ENCODE measurements at regions not wholly inside any gene's neighbourhood (a gene's known extent, or its start where the extent isn't known, plus 50 kb on each side); places are given as distances from the start of the nearest gene placed in this dataset.

DNA sequence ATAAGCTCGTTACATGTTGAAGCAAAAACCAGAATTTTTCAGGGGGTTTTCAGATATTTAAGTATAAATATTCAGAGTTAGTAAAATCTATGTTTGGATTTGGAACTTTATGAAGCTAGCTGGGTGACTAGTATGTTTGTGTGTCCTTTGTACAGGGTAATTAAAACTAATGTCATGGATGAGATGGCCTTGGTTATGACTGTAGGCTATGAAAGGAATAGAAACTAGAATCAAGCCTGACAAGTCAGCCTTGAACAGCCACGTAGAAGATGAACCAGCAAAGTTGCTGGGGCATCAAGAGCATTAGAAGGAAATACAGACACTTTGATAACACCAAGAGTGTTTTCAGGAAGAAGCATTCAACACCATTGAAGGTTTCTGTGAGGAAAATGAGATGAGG, 825.1 kb upstream of the CNTNAP5 start:
- no peak for DNase-seq

DNA sequence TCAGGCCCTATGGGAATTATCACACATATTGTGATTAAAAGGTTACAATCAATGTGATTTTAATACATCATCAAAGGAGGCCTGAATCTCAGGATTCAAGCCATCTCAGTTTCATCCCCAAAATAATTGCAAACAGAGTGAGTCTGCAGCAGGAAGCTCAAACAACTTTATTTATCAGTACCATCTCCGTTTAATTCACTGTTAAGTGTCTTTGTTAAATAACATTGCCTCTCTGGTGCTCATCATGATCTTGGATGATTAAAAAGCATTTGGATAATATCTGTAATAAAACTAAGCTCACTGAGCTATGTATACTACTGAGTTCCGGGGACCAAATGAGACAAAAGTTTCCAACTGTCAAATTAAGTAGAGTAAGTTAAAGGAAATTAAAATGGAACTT, 817.8 kb upstream of the CNTNAP5 start:
- no peak for DNase-seq

DNA sequence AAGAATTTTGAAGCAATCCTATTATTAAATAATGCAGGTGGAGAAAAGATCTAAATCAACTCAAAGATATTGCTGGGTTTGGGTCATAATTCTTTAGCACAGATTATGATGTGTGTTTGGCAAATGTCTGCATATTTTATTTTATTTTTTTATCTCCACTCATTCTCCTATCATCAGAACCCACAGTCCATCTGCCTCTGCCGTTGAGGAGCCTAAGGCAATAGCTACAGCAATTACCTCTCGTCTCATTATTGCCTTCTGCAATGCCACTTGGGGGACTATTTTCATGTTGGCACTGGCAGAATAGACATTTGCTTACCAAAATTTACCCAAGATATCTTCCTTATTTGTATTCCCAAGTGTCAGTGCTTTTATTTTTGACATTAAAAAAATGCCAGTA, 815.9 kb upstream of the CNTNAP5 start:
- no peak for DNase-seq

DNA sequence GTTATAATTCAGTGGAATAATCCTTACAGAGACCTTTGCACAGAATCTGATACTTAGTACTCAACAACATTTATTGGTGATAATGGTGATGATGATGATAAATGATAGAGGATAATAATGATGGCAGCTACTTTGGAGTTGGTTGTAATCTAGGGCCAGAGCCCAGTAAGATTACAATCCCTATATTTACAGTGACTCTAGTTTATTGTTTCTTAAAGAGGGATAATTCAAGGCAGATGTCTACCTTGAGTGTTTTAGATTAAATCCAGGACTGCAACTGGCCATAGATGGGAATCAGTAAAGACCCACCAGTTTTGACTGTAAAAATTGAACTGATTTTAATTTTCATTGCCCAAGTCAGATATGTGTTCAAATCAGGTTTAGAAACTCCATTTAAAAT, 813.9 kb upstream of the CNTNAP5 start:
- DNase-seq = no peak

DNA sequence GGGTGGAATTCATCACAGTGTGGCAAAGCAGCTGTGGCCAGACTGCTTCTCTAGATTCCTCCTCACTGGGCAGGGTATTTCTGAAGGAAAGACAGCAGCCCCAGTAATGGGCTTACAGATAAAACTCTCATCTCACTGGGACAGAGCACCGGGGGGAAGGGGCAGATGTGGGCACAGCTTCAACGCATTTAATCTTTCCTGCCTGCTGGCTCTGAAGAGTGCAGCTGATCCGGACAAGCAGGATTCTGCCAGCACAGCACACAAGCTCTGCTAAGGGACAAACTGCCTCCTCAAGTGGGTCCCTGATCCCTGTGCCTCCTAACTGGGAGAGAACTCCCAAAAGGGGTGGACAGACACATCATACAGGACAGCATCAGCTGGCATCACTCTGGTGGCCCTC, 779.9 kb upstream of the CNTNAP5 start:
- no peak for DNase-seq

DNA sequence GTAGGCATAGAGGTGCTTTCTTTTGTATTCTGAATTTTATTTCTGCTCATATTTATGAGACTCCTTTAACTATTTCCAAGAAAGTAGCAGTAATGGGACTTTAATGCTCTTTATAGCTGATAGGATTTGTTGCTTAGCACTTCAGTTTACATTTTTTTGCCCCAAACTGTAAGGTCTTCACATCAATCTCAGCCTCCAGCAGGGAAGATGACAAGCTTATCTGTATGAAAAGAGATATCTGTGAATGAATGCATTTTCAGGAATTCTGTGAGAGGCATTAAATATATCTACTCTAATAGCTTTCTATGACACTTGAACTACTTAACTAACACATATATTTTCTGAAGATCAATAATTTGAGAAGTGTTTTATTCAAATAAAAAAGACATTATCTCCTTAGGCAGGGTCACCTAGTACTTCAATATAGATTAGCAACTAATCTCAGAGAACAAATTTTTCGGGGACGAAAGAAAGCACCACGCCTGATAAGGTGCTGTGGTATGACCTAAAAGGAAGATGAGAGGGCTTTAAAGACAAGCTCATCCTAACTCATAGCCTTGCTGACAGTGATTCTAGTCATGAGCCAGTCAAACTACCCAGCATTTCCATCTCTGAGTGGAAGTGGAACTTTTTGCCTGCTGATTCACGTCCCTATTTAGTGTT, 766.1 kb upstream of the CNTNAP5 start:
- DNase-seq = no peak

DNA sequence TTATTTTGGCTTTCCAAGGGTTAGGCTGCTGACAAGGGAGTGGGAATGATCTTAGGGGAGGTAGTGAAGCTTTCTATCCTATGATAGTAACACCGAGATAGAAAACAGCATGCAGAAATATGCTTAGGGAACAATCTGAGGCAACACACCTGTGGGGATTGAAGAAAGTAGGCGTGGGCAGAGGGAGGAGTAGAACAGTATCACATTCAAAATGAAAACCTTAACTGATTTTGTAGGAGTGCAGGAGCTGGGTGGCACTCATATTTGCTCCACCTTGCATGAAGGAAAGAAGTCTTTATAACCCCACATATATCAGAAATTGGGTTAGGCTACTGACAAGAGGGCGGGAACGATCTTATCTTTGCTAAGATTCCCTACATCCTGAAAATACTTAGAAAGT, 762.2 kb upstream of the CNTNAP5 start:
- no peak for DNase-seq

DNA sequence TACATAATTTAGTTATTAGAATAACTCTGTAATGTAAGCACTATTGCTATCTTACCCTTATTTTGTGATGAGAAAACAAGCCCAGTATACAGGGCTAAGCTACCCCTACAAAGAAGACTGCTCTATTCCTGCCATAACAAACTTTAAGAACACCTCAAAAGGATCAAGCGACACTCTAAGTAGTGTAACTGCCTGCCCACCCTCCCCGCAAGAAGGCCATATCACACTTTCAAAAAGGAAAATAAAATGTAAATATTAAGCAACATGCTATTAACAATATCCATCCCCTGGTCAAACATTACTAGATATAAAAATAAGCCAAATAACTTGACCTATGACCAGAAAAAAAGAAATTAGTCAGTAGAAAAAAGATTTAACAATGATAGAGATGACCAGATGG, 741.7 kb upstream of the CNTNAP5 start:
- DNase-seq = no peak

DNA sequence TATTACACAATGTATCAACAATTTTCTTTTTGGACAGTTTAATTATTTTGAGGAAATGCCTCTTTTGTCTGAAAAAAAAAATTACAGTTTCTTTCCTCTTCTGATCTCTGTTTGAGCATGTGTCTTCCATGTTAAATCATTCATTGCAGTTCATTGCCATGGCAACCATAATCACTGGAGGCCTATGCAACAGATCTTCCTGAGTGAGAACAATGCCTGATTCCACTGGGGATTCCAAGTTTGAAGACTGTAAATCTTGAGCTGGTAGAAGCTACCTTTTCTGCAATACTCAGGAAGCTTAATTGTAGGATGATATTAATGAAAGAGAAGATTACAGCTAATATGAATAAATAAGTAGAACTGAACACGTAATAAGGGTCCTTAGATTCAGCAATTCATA, 721.4 kb upstream of the CNTNAP5 start:
- no peak for DNase-seq

Measured in CD4-positive, alpha-beta T cell treated with Interleukin-4 for 1 hour (primary cell).